DND-41 (cell line): ENCODE measurements at regions not wholly inside any gene's neighbourhood (a gene's known extent, or its start where the extent isn't known, plus 50 kb on each side); places are given as distances from the start of the nearest gene placed in this dataset.

Experiments used
- CTCF ChIP-seq: IDR thresholded peaks from 2 replicates; pipeline ENCODE4 v1.5.1; 2012; ENCODE audit warnings: borderline replicate concordance, low read length, moderate library complexity, mild to moderate bottlenecking; ENCODE audit not compliant: poor library complexity, severe bottlenecking; ENCODE audit errors: extremely low read depth
- EZH2 ChIP-seq: IDR thresholded peaks from 3 replicates; pipeline ENCODE4 v1.6.1; 2012; ENCODE audit warnings: borderline replicate concordance, low read depth, mild to moderate bottlenecking, moderate library complexity, low read length, inconsistent platforms; ENCODE audit not compliant: severe bottlenecking

DNA sequence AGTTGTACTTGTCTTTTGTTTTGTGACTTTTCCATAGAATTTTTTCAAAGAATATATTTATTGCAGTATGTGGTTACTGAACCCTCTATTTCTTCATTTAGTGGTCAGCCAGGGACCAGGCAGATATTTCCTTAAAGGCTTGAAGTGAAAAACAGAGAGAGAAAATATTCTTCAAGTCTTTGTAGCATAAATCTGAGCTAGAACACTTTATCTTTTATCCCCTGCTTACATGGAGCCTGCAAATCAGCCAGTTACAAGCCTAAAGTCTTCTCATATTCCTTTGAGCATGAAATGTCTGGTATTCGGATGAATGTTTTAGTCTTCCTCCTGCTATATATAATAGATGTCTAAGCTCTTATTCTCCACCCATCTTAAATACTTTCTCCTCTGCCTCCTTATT is 1557.5 kb upstream of the ACVR2A start:
- no peak for TF ChIP-seq CTCF
- no peak for TF ChIP-seq EZH2
